ENCODE measurements at regions not wholly inside any gene's neighbourhood (a gene's known extent, or its start where the extent isn't known, plus 50 kb on each side); places are given as distances from the start of the nearest gene placed in this dataset.

- no peak for TF ChIP-seq CTCF (IDR thresholded peaks at IDR 0.05; ENCODE audit: low read depth, low read length, missing input control)
- no peak for TF ChIP-seq ZBTB33 (IDR thresholded peaks at IDR 0.05)
- no peak for TF ChIP-seq RXRA (IDR thresholded peaks at IDR 0.05)
- no peak for TF ChIP-seq NR2F2 (IDR thresholded peaks at IDR 0.05)
- no peak for TF ChIP-seq TAF1 (conservative IDR thresholded peaks at IDR 0.05)
- TF ChIP-seq MAX (IDR thresholded peaks at IDR 0.05): no peak
- TF ChIP-seq REST (IDR thresholded peaks at IDR 0.05): no peak
- no peak for TF ChIP-seq FOXA1 (IDR thresholded peaks at IDR 0.05)
- TF ChIP-seq SP1 (IDR thresholded peaks at IDR 0.05): no peak
- TF ChIP-seq RAD21 (IDR thresholded peaks at IDR 0.05): no peak
- TF ChIP-seq GABPA (IDR thresholded peaks at IDR 0.05 in 1 of 2, conservative IDR thresholded peaks at IDR 0.05 in 1 of 2): no peak
Measured at GRCh38 chr10:129122846-129123245, 344.2 kb upstream of the MGMT start.

All from liver (tissue), 3 donors.